ENCODE measurements at regions not wholly inside any gene's neighbourhood (a gene's known extent, or its start where the extent isn't known, plus 50 kb on each side); places are given as distances from the start of the nearest gene placed in this dataset.

DNA sequence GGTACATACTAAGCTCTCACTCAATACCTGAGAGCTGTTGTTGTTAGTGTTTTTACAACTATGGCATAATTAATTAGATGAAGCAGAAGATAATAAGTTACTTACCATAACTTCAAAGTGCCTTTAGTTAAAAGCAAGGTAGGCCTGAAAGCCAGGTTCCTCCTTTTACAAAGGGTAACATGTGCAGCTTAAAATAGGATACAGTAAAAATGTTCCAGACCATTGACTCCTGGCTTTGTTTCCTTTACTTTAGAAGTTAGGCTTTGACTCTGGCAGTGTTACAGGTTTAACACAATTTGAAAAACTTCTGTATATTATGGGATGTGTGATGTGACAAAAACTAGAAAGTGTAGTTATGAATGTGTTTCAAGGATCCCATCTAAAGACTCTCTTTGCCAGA lies 522.5 kb downstream of the EPM2A start:
- H3K27ac ChIP-seq: no peak overlapping the region

DNA sequence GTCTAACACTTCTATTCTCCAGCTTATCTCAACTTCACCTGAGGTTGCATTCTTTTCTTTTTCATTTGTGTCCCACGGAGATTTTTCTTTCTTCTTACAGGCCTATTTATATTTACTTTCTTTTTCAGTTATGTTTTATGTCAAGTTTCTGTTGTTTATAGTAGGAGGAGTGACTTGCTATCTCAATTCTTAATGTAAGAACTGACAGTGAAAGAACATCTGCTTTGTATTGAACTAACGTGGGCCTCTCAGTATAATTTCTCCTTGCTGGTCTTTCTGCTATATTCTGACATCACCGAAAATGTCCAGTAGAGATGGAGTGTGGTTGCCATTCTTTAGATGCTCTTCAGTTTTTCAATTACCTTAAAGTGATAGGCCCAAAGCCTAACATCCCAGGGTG lies 521.7 kb downstream of the EPM2A start:
- no peaks in the 10 kb centered on the region for H3K4me1 ChIP-seq (ENCODE audit: control insufficient read depth in 1 of 2, low read depth in 2 of 2)
- ATAC-seq (ENCODE audit: insufficient number of reproducible peaks, low FRiP score, low read depth) (no peak), DNase-seq (ENCODE audit: low spot score) (no peak)
- no peak overlapping the region for H3K4me3 ChIP-seq
- H3K27me3 ChIP-seq (replicated peaks; ENCODE audit: insufficient read depth): no peaks in the 10 kb centered on the region
- no peak overlapping the region for H3K27ac ChIP-seq
- TF ChIP-seq, protein P1, sequence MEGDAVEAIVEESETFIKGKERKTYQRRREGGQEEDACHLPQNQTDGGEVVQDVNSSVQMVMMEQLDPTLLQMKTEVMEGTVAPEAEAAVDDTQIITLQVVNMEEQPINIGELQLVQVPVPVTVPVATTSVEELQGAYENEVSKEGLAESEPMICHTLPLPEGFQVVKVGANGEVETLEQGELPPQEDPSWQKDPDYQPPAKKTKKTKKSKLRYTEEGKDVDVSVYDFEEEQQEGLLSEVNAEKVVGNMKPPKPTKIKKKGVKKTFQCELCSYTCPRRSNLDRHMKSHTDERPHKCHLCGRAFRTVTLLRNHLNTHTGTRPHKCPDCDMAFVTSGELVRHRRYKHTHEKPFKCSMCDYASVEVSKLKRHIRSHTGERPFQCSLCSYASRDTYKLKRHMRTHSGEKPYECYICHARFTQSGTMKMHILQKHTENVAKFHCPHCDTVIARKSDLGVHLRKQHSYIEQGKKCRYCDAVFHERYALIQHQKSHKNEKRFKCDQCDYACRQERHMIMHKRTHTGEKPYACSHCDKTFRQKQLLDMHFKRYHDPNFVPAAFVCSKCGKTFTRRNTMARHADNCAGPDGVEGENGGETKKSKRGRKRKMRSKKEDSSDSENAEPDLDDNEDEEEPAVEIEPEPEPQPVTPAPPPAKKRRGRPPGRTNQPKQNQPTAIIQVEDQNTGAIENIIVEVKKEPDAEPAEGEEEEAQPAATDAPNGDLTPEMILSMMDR (IDR thresholded peaks at IDR 0.05): no peak
- no peaks in the 10 kb centered on the region for H3K9me3 ChIP-seq
- H3K36me3 ChIP-seq: no peaks in the 10 kb centered on the region

More for the DNA sequence above, 522.5 kb downstream of the EPM2A start:
- Histone ChIP-seq H3K36me3 (no peaks in the 10 kb centered on the region), H3K27me3 (replicated peaks; ENCODE audit: insufficient read depth) (no peaks in the 10 kb centered on the region), H3K4me3 (no peak overlapping the region), H3K4me1 (ENCODE audit: control insufficient read depth in 1 of 2, low read depth in 2 of 2) (no peaks in the 10 kb centered on the region), H3K9me3 (no peaks in the 10 kb centered on the region)
- TF ChIP-seq, protein P1 (IDR thresholded peaks at IDR 0.05): no peak
- DNase-seq (ENCODE audit: low spot score) (no peak), ATAC-seq (ENCODE audit: insufficient number of reproducible peaks, low FRiP score, low read depth) (no peak)

DNA sequence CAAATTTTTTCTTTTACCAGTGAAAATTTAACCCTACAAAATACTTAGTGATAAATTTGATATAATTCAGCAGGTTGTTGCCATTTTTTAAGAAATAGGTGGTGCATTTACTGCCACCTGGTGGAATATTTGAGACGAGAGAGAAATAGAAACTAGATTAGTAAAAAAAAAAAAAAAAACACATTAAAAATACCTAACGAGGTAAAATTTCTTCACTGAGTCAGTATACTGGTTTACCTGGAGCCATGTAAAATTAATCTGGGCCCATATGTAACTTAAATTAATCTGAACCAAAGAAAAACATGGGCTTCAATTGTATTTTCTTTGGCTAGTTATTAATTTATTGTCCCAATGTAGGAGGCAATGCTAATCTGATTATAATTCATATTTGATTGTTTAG lies 520.8 kb downstream of the EPM2A start:
- H3K4me1 ChIP-seq (ENCODE audit: control insufficient read depth in 1 of 2, low read depth in 2 of 2): no peaks in the 10 kb centered on the region
- no peak for DNase-seq (ENCODE audit: low spot score)
- no peak for ATAC-seq (ENCODE audit: insufficient number of reproducible peaks, low FRiP score, low read depth)
- H3K4me3 ChIP-seq: no peak overlapping the region
- H3K27me3 ChIP-seq (replicated peaks; ENCODE audit: insufficient read depth): no peaks in the 10 kb centered on the region
- no peaks in the 10 kb centered on the region for H3K9me3 ChIP-seq
- H3K27ac ChIP-seq: no peak overlapping the region
- no peaks in the 10 kb centered on the region for H3K36me3 ChIP-seq
- TF ChIP-seq, protein P1 (IDR thresholded peaks at IDR 0.05): peak; percentile 43

DNA sequence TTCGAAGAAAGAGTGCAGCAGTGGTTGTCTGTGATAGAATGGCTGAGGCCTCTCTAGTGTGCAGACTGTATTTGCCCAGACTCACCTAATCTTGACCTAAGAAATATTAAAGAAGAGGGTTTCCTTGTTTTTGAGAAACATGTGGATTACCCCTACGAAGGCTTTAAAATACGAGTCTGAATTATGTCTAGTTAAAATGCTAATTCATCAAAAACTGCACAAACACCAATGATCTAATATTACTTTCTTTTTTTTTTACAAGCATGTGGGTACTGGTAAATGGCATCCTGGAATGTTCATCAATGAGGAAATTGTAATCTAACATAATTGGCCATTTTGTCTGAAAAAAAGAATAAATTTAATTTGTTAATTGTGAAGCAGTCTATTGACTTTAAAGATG lies 510.9 kb downstream of the EPM2A start:
- Histone ChIP-seq H3K4me1 (ENCODE audit: control insufficient read depth in 1 of 2, low read depth in 2 of 2) (no peaks in the 10 kb centered on the region), H3K4me3 (no peak overlapping the region), H3K36me3 (no peaks in the 10 kb centered on the region), H3K9me3 (no peaks in the 10 kb centered on the region), H3K27ac (no peak overlapping the region), H3K27me3 (replicated peaks; ENCODE audit: insufficient read depth) (no peaks in the 10 kb centered on the region)
- ATAC-seq (ENCODE audit: insufficient number of reproducible peaks, low FRiP score, low read depth): no peak
- TF ChIP-seq, protein P1 (IDR thresholded peaks at IDR 0.05): no peak
- DNase-seq (ENCODE audit: low spot score): no peak

- DNase-seq (ENCODE audit: low spot score) (no peak), ATAC-seq (ENCODE audit: insufficient number of reproducible peaks, low FRiP score, low read depth) (no peak)
- Histone ChIP-seq H3K4me1 (ENCODE audit: control insufficient read depth in 1 of 2, low read depth in 2 of 2) (no peaks in the 10 kb centered on the region), H3K9me3 (no peaks in the 10 kb centered on the region), H3K4me3 (no peak overlapping the region), H3K27me3 (replicated peaks; ENCODE audit: insufficient read depth) (no peaks in the 10 kb centered on the region), H3K36me3 (no peaks in the 10 kb centered on the region), H3K27ac (no peak overlapping the region)
- TF ChIP-seq, protein P1 (IDR thresholded peaks at IDR 0.05): no peak
Measured at GRCh38 chr6:145225500-145225899, 509.8 kb downstream of the EPM2A start.
